Astrocyte (in vitro differentiated cells and primary cell): ENCODE measurements at regions not wholly inside any gene's neighbourhood (a gene's known extent, or its start where the extent isn't known, plus 50 kb on each side); places are given as distances from the start of the nearest gene placed in this dataset.

ENCODE experiments used
- CTCF ChIP-seq: IDR thresholded peaks from 2 replicates; pipeline ENCODE4 v1.5.1; 2011; ENCODE audit warnings: low read depth, mild to moderate bottlenecking, inconsistent platforms, low read length, moderate library complexity; ENCODE audit not compliant: insufficient read depth
- EZH2 ChIP-seq: IDR thresholded peaks from 2 replicates; pipeline ENCODE4 v1.6.1; 2012; ENCODE audit warnings: mild to moderate bottlenecking, low read length, inconsistent platforms; ENCODE audit not compliant: insufficient read depth

GRCh38 chr3:166864473-166865467 is 515.3 kb downstream of the ZBBX start:
- TF ChIP-seq CTCF, result no peak
- no peak for TF ChIP-seq EZH2
